WERI-Rb-1 (cell line): ENCODE measurements at regions not wholly inside any gene's neighbourhood (a gene's known extent, or its start where the extent isn't known, plus 50 kb on each side); places are given as distances from the start of the nearest gene placed in this dataset.

Experiments used
- DNase-seq: peaks from one replicate; pipeline ENCODE4 v3.0.0-alpha.2; 2020
- H3K27ac ChIP-seq: fragments of 250-450 bp; sonication (Bioruptor Pico); 2 replicates; pipeline ENCODE4 v1.5.1; 2020; ENCODE audit warnings: mild to moderate bottlenecking, moderate library complexity
- H3K27me3 ChIP-seq: fragments of 250-450 bp; sonication (Bioruptor Pico); 2 replicates; pipeline ENCODE4 v1.5.1; 2021; ENCODE audit warnings: mild to moderate bottlenecking, low read depth, moderate library complexity; ENCODE audit not compliant: insufficient read depth, severe bottlenecking
- H3K36me3 ChIP-seq: fragments of 250-450 bp; sonication (Bioruptor Pico); 2 replicates; pipeline ENCODE4 v1.5.1; 2020; ENCODE audit warnings: mild to moderate bottlenecking, moderate library complexity
- H3K4me3 ChIP-seq: 2 replicates; pipeline ENCODE4 v1.5.1; 2011; ENCODE audit warnings: low read depth, mild to moderate bottlenecking, control low read depth, low read length
- H3K9me3 ChIP-seq: fragments of 250-450 bp; sonication (Bioruptor Pico); 2 replicates; pipeline ENCODE4 v1.5.1; 2021; ENCODE audit warnings: mild to moderate bottlenecking, moderate library complexity; ENCODE audit not compliant: severe bottlenecking
- CTCF ChIP-seq: IDR thresholded peaks from 2 replicates; pipeline ENCODE4 v1.5.1; 2011; ENCODE audit warnings: low read depth, mild to moderate bottlenecking, control low read depth, inconsistent platforms, low read length

- no peaks in the 10 kb centered on the region for H3K36me3 ChIP-seq
- DNase-seq = no peak
- H3K4me3 ChIP-seq = no peak overlapping the region
- no peaks in the 10 kb centered on the region for H3K27me3 ChIP-seq
- no peak for TF ChIP-seq CTCF
- H3K9me3 ChIP-seq = no peaks in the 10 kb centered on the region
- H3K27ac ChIP-seq = no peak overlapping the region
These were observed 611.5 kb upstream of the RGS18 start for GRCh38 chr1:191546803-191547202.

- no peaks in the 10 kb centered on the region for H3K9me3 ChIP-seq
- DNase-seq = no peak
These were observed 607.2 kb upstream of the RGS18 start for GRCh38 chr1:191551019-191551418.

GRCh38 chr1:191558379-191558778 is 599.9 kb upstream of the RGS18 start:
- TF ChIP-seq CTCF = no peak
- no peaks in the 10 kb centered on the region for H3K9me3 ChIP-seq
- no peak for DNase-seq
- H3K27ac ChIP-seq = no peak overlapping the region
- no peak overlapping the region for H3K4me3 ChIP-seq
- H3K36me3 ChIP-seq = no peaks in the 10 kb centered on the region
- H3K27me3 ChIP-seq = no peaks in the 10 kb centered on the region

More at GRCh38 chr1:191551019-191551418, 607.2 kb upstream of the RGS18 start:
- Histone ChIP-seq H3K27me3 (no peaks in the 10 kb centered on the region), H3K27ac (no peak overlapping the region), H3K4me3 (no peak overlapping the region), H3K36me3 (no peaks in the 10 kb centered on the region)
- no peak for TF ChIP-seq CTCF

- Histone ChIP-seq H3K4me3 (no peak overlapping the region), H3K27me3 (no peaks in the 10 kb centered on the region), H3K36me3 (no peaks in the 10 kb centered on the region), H3K9me3 (no peaks in the 10 kb centered on the region), H3K27ac (no peak overlapping the region)
- DNase-seq = no peak
- TF ChIP-seq CTCF = no peak
These were observed 597.0 kb upstream of the RGS18 start for GRCh38 chr1:191561276-191561675.

GRCh38 chr1:191564275-191564674 is 594.0 kb upstream of the RGS18 start:
- Histone ChIP-seq H3K36me3 (no peaks in the 10 kb centered on the region), H3K27me3 (no peaks in the 10 kb centered on the region), H3K4me3 (no peak overlapping the region), H3K9me3 (no peaks in the 10 kb centered on the region), H3K27ac (no peak overlapping the region)
- no peak for TF ChIP-seq CTCF
- no peak for DNase-seq

GRCh38 chr1:191572479-191572878 is 585.8 kb upstream of the RGS18 start:
- Histone ChIP-seq H3K27me3 (no peaks in the 10 kb centered on the region), H3K36me3 (no peaks in the 10 kb centered on the region), H3K4me3 (no peak overlapping the region), H3K27ac (no peak overlapping the region), H3K9me3 (no peaks in the 10 kb centered on the region)
- TF ChIP-seq CTCF = no peak
- DNase-seq = no peak
